ENCODE measurements at regions not wholly inside any gene's neighbourhood (a gene's known extent, or its start where the extent isn't known, plus 50 kb on each side); places are given as distances from the start of the nearest gene placed in this dataset.

GRCh38 chr6:2504495-2505064, 246.1 kb downstream of the MYLK4 start:
- no peak overlapping the region for H3K18ac ChIP-seq (ENCODE audit: low read length)
- 100% methylated on average over 1 of the region's 1 CpG for WGBS (ENCODE audit: extremely low coverage, insufficient coverage, low lambda C conversion rate)
- no peak overlapping the region for H2BK5ac ChIP-seq (ENCODE audit: low read length)
- H3K23ac ChIP-seq (ENCODE audit: low read length): no peak overlapping the region
- no peak overlapping the region for H3K27ac ChIP-seq (ENCODE audit: low read depth, low read length)
- H2BK15ac ChIP-seq (replicated peaks; ENCODE audit: low read depth): no peak overlapping the region
- H2BK120ac ChIP-seq (ENCODE audit: low read depth, low read length): no peak overlapping the region
- no peak overlapping the region for H4K5ac ChIP-seq (ENCODE audit: low read length)
- no peaks in the 10 kb centered on the region for H3K4me1 ChIP-seq (ENCODE audit: control insufficient read depth, low read depth, low read length)
- DNase-seq: no peak
- no peak overlapping the region for H3K9ac ChIP-seq (ENCODE audit: low read length)
- no peak overlapping the region for H3K4me2 ChIP-seq (ENCODE audit: low read length)
- H2AK5ac ChIP-seq (ENCODE audit: low read length): no peak overlapping the region
- no peak overlapping the region for H4K8ac ChIP-seq (ENCODE audit: low read depth, low read length)
- no peak overlapping the region for H3K4ac ChIP-seq (ENCODE audit: low read depth, low read length)
- no peaks in the 10 kb centered on the region for H3K27me3 ChIP-seq (ENCODE audit: insufficient read depth, low read length, poor library complexity)
- no peaks in the 10 kb centered on the region for H3K79me1 ChIP-seq (ENCODE audit: low read length)
- no peaks in the 10 kb centered on the region for H3K79me2 ChIP-seq (ENCODE audit: control insufficient read depth, insufficient read depth, low read length)
- H3K56ac ChIP-seq (ENCODE audit: low read length): no peak overlapping the region
- H3K4me3 ChIP-seq (ENCODE audit: low read length): no peak overlapping the region
- no peaks in the 10 kb centered on the region for H3K36me3 ChIP-seq (ENCODE audit: control insufficient read depth, insufficient read depth, low read length)

GRCh38 chr6:2503816-2504494, 246.8 kb downstream of the MYLK4 start:
- no peak overlapping the region for H3K4me3 ChIP-seq (ENCODE audit: low read length)
- H3K36me3 ChIP-seq (ENCODE audit: control insufficient read depth, insufficient read depth, low read length): no peaks in the 10 kb centered on the region
- H4K8ac ChIP-seq (ENCODE audit: low read depth, low read length): no peak overlapping the region
- H3K4me1 ChIP-seq (ENCODE audit: control insufficient read depth, low read depth, low read length): no peaks in the 10 kb centered on the region
- H3K79me1 ChIP-seq (ENCODE audit: low read length): no peaks in the 10 kb centered on the region
- no CpG with 5 or more reads among the region's 5 CpGs for WGBS (ENCODE audit: extremely low coverage, insufficient coverage, low lambda C conversion rate)
- H3K9ac ChIP-seq (ENCODE audit: low read length): no peak overlapping the region
- H3K27me3 ChIP-seq (ENCODE audit: insufficient read depth, low read length, poor library complexity): no peaks in the 10 kb centered on the region
- no peak overlapping the region for H3K56ac ChIP-seq (ENCODE audit: low read length)
- H3K4ac ChIP-seq (ENCODE audit: low read depth, low read length): no peak overlapping the region
- no peak overlapping the region for H3K27ac ChIP-seq (ENCODE audit: low read depth, low read length)
- no peak overlapping the region for H4K5ac ChIP-seq (ENCODE audit: low read length)
- peak; percentile 8 for DNase-seq
- H2BK5ac ChIP-seq (ENCODE audit: low read length): no peak overlapping the region
- no peaks in the 10 kb centered on the region for H3K79me2 ChIP-seq (ENCODE audit: control insufficient read depth, insufficient read depth, low read length)
- no peak overlapping the region for H3K23ac ChIP-seq (ENCODE audit: low read length)
- H2BK120ac ChIP-seq (ENCODE audit: low read depth, low read length): no peak overlapping the region
- no peak overlapping the region for H2BK15ac ChIP-seq (replicated peaks; ENCODE audit: low read depth)
- no peak overlapping the region for H3K18ac ChIP-seq (ENCODE audit: low read length)
- no peak overlapping the region for H3K4me2 ChIP-seq (ENCODE audit: low read length)
- no peak overlapping the region for H2AK5ac ChIP-seq (ENCODE audit: low read length)

- H2BK15ac ChIP-seq (replicated peaks; ENCODE audit: low read depth): no peak overlapping the region
- no peaks in the 10 kb centered on the region for H3K79me2 ChIP-seq (ENCODE audit: control insufficient read depth, insufficient read depth, low read length)
- no peaks in the 10 kb centered on the region for H3K27me3 ChIP-seq (ENCODE audit: insufficient read depth, low read length, poor library complexity)
- no peak overlapping the region for H4K8ac ChIP-seq (ENCODE audit: low read depth, low read length)
- H2BK5ac ChIP-seq (ENCODE audit: low read length): no peak overlapping the region
- no peak overlapping the region for H3K18ac ChIP-seq (ENCODE audit: low read length)
- no peak overlapping the region for H2BK120ac ChIP-seq (ENCODE audit: low read depth, low read length)
- H3K4me3 ChIP-seq (ENCODE audit: low read length): no peak overlapping the region
- no peak overlapping the region for H3K23ac ChIP-seq (ENCODE audit: low read length)
- H2AK5ac ChIP-seq (ENCODE audit: low read length): no peak overlapping the region
- no peaks in the 10 kb centered on the region for H3K4me1 ChIP-seq (ENCODE audit: control insufficient read depth, low read depth, low read length)
- DNase-seq: no peak
- H3K9ac ChIP-seq (ENCODE audit: low read length): no peak overlapping the region
- no peak overlapping the region for H3K56ac ChIP-seq (ENCODE audit: low read length)
- no peak overlapping the region for H3K4me2 ChIP-seq (ENCODE audit: low read length)
- H3K4ac ChIP-seq (ENCODE audit: low read depth, low read length): no peak overlapping the region
- no CpG with 5 or more reads among the region's 10 CpGs for WGBS (ENCODE audit: extremely low coverage, insufficient coverage, low lambda C conversion rate)
- H3K27ac ChIP-seq (ENCODE audit: low read depth, low read length): no peak overlapping the region
- H4K5ac ChIP-seq (ENCODE audit: low read length): no peak overlapping the region
- H3K79me1 ChIP-seq (ENCODE audit: low read length): no peaks in the 10 kb centered on the region
- no peaks in the 10 kb centered on the region for H3K36me3 ChIP-seq (ENCODE audit: control insufficient read depth, insufficient read depth, low read length)
These were observed 247.6 kb downstream of the MYLK4 start for GRCh38 chr6:2502998-2503674.

- Histone ChIP-seq H2BK15ac (replicated peaks; ENCODE audit: low read depth) (no peak overlapping the region), H3K79me2 (ENCODE audit: control insufficient read depth, insufficient read depth, low read length) (no peaks in the 10 kb centered on the region), H3K27ac (ENCODE audit: low read depth, low read length) (no peak overlapping the region), H3K4me2 (ENCODE audit: low read length) (no peak overlapping the region), H3K56ac (ENCODE audit: low read length) (no peak overlapping the region), H4K8ac (ENCODE audit: low read depth, low read length) (no peak overlapping the region), H3K36me3 (ENCODE audit: control insufficient read depth, insufficient read depth, low read length) (no peaks in the 10 kb centered on the region), H2BK120ac (ENCODE audit: low read depth, low read length) (no peak overlapping the region), H3K23ac (ENCODE audit: low read length) (no peak overlapping the region), H3K9ac (ENCODE audit: low read length) (no peak overlapping the region), H3K4ac (ENCODE audit: low read depth, low read length) (no peak overlapping the region), H3K79me1 (ENCODE audit: low read length) (no peaks in the 10 kb centered on the region), H2AK5ac (ENCODE audit: low read length) (no peak overlapping the region), H4K5ac (ENCODE audit: low read length) (no peak overlapping the region), H2BK5ac (ENCODE audit: low read length) (no peak overlapping the region), H3K4me1 (ENCODE audit: control insufficient read depth, low read depth, low read length) (no peaks in the 10 kb centered on the region), H3K4me3 (ENCODE audit: low read length) (no peak overlapping the region), H3K18ac (ENCODE audit: low read length) (no peak overlapping the region), H3K27me3 (ENCODE audit: insufficient read depth, low read length, poor library complexity) (no peaks in the 10 kb centered on the region)
- peak; percentile 16 for DNase-seq
- WGBS (ENCODE audit: extremely low coverage, insufficient coverage, low lambda C conversion rate): no CpG with 5 or more reads among the region's 18 CpGs
These were observed 248.4 kb downstream of the MYLK4 start for GRCh38 chr6:2502096-2502997.

- Histone ChIP-seq H3K56ac (ENCODE audit: low read length) (no peak overlapping the region), H3K27me3 (ENCODE audit: insufficient read depth, low read length, poor library complexity) (no peaks in the 10 kb centered on the region), H2BK5ac (ENCODE audit: low read length) (no peak overlapping the region), H4K8ac (ENCODE audit: low read depth, low read length) (no peak overlapping the region), H2BK120ac (ENCODE audit: low read depth, low read length) (no peak overlapping the region), H3K4me3 (ENCODE audit: low read length) (no peak overlapping the region), H3K18ac (ENCODE audit: low read length) (no peak overlapping the region), H3K79me2 (ENCODE audit: control insufficient read depth, insufficient read depth, low read length) (no peaks in the 10 kb centered on the region), H3K36me3 (ENCODE audit: control insufficient read depth, insufficient read depth, low read length) (no peaks in the 10 kb centered on the region), H2BK15ac (replicated peaks; ENCODE audit: low read depth) (no peak overlapping the region), H3K4ac (ENCODE audit: low read depth, low read length) (no peak overlapping the region), H3K79me1 (ENCODE audit: low read length) (no peaks in the 10 kb centered on the region), H3K4me1 (ENCODE audit: control insufficient read depth, low read depth, low read length) (no peaks in the 10 kb centered on the region), H3K27ac (ENCODE audit: low read depth, low read length) (no peak overlapping the region), H4K5ac (ENCODE audit: low read length) (no peak overlapping the region), H3K4me2 (ENCODE audit: low read length) (no peak overlapping the region), H3K23ac (ENCODE audit: low read length) (no peak overlapping the region), H2AK5ac (ENCODE audit: low read length) (no peak overlapping the region), H3K9ac (ENCODE audit: low read length) (no peak overlapping the region)
- no CpG with 5 or more reads among the region's 11 CpGs for WGBS (ENCODE audit: extremely low coverage, insufficient coverage, low lambda C conversion rate)
- no peak for DNase-seq
These were observed 252.6 kb downstream of the MYLK4 start for GRCh38 chr6:2497922-2498623.

Data from mesendoderm (in vitro differentiated cells).